CD14-positive monocyte (primary cell): ENCODE measurements at regions not wholly inside any gene's neighbourhood (a gene's known extent, or its start where the extent isn't known, plus 50 kb on each side); places are given as distances from the start of the nearest gene placed in this dataset.

ENCODE experiments used
- DNase-seq, 3 donors: peaks; one replicate each; pipeline ENCODE4 v3.0.0-alpha.2; 2011 to 2022
- H2AFZ ChIP-seq: 2 replicates; pipeline ENCODE4 v1.6.0; 2012; ENCODE audit warnings: mild to moderate bottlenecking, low read depth, low read length, inconsistent platforms; ENCODE audit not compliant: insufficient read depth, poor library complexity, severe bottlenecking
- H3K27ac ChIP-seq, 2 donors: 1 replicate in 1 of 2; 2 replicates in 1 of 2; pipeline ENCODE4 v1.5.1; 2012 to 2013; ENCODE audit warnings: low read length in 2 of 2, control low read depth in 1 of 2, inconsistent platforms in 1 of 2, low read depth in 1 of 2, mild to moderate bottlenecking in 1 of 2
- H3K27me3 ChIP-seq, 2 donors: one replicate each; pipeline versions ENCODE4 v1.6.0 to v1.6.1; 2011 to 2013; ENCODE audit warnings: low read length in 2 of 2; ENCODE audit not compliant: control insufficient read depth in 2 of 2, insufficient read depth in 2 of 2
- H3K36me3 ChIP-seq, 2 donors: replicated peaks in 1 of 2; 1 replicate in 1 of 2; 2 replicates in 1 of 2; pipeline versions ENCODE4 v1.5.1 to v1.6.1; 2012 to 2013; ENCODE audit warnings: low read length in 2 of 2, control low read depth in 1 of 2, inconsistent platforms in 1 of 2, mild to moderate bottlenecking in 1 of 2; ENCODE audit not compliant: insufficient read depth in 2 of 2, control insufficient read depth in 1 of 2
- H3K4me1 ChIP-seq, 2 donors: 1 replicate in 1 of 2; 2 replicates in 1 of 2; pipeline versions ENCODE4 v1.5.1 to v1.6.1; 2012 to 2013; ENCODE audit warnings: low read length in 2 of 2, control low read depth in 1 of 2, inconsistent platforms in 1 of 2, mild to moderate bottlenecking in 1 of 2, moderate library complexity in 1 of 2; ENCODE audit not compliant: insufficient read depth in 2 of 2, control insufficient read depth in 1 of 2
- H3K4me2 ChIP-seq: replicated peaks from 2 replicates; pipeline ENCODE3; 2012; ENCODE audit warnings: low read length, moderate library complexity, mild to moderate bottlenecking; ENCODE audit not compliant: poor library complexity, severe bottlenecking; ENCODE audit errors: extremely low read depth
- H3K4me3 ChIP-seq, 3 experiments: fragments of 200-600 bp in 1 of 3; sonication (generic) in 1 of 3; replicated peaks in 1 of 3; 1 replicate in 2 of 3; 2 replicates in 1 of 3; pipeline ENCODE4 v1.5.1; 2011 to 2013; ENCODE audit warnings: low read length in 3 of 3, mild to moderate bottlenecking in 3 of 3, control low read depth in 2 of 3, low read depth in 2 of 3, inconsistent platforms in 1 of 3, moderate library complexity in 1 of 3
- H3K79me2 ChIP-seq: 2 replicates; pipeline ENCODE4 v1.6.0; 2012; ENCODE audit warnings: mild to moderate bottlenecking, control low read depth, inconsistent platforms, low read length, moderate library complexity; ENCODE audit not compliant: insufficient read depth
- H3K9ac ChIP-seq: 2 replicates; pipeline ENCODE4 v1.6.0; 2017; ENCODE audit warnings: low read length, mild to moderate bottlenecking; ENCODE audit not compliant: insufficient read depth, poor library complexity, severe bottlenecking
- H3K9me3 ChIP-seq, 2 donors: replicated peaks in 1 of 2; 1 replicate in 1 of 2; 2 replicates in 1 of 2; pipeline versions ENCODE4 v1.5.1 to v1.6.1; 2012 to 2013; ENCODE audit warnings: low read length in 2 of 2, control low read depth in 1 of 2; ENCODE audit not compliant: control insufficient read depth in 1 of 2, insufficient read depth in 1 of 2
- H4K20me1 ChIP-seq: 2 replicates; pipeline ENCODE4 v1.6.0; 2012; ENCODE audit warnings: mild to moderate bottlenecking, low read length, control low read depth, moderate library complexity; ENCODE audit not compliant: insufficient read depth
- H3K27ac Mint-ChIP-seq, 7 donors: one replicate each; pipeline ENCODE4 v1.8.0; 2020; ENCODE audit warnings: mild to moderate bottlenecking in 7 of 7, mixed read lengths in 7 of 7, moderate library complexity in 6 of 7, inconsistent platforms in 2 of 7
- H3K27me3 Mint-ChIP-seq, 3 donors: one replicate each; pipeline ENCODE4 v1.8.0; 2021 to 2022; ENCODE audit warnings: low read depth in 3 of 3, mild to moderate bottlenecking in 3 of 3, mixed read lengths in 3 of 3, moderate library complexity in 3 of 3, inconsistent platforms in 1 of 3
- H3K36me3 Mint-ChIP-seq, 2 donors: one replicate each; pipeline ENCODE4 v1.8.0; 2020; ENCODE audit warnings: mixed read lengths in 2 of 2, inconsistent platforms in 1 of 2, mild to moderate bottlenecking in 1 of 2
- H3K4me1 Mint-ChIP-seq: one replicate; pipeline ENCODE4 v1.8.0; 2020; ENCODE audit warnings: mild to moderate bottlenecking, mixed read lengths
- H3K4me3 Mint-ChIP-seq, 2 donors: one replicate each; pipeline ENCODE4 v1.8.0; 2020; ENCODE audit warnings: mild to moderate bottlenecking in 2 of 2, mixed read lengths in 2 of 2, moderate library complexity in 1 of 2
- H3K9me3 Mint-ChIP-seq, 7 donors: one replicate each; pipeline ENCODE4 v1.8.0; 2020 to 2022; ENCODE audit warnings: mixed read lengths in 7 of 7, mild to moderate bottlenecking in 6 of 7, moderate library complexity in 6 of 7, inconsistent platforms in 2 of 7
- WGBS: methylation state at CpG from one replicate; pipeline ENCODE4 v1.1.5; 2013; ENCODE audit warnings: missing lambda C conversion rate; ENCODE audit not compliant: insufficient coverage; 5-methylcytosine and 5-hydroxymethylcytosine counted together
- intact Hi-C, 2 donors: fragments of 100-400 bp; cut with micrococcal nuclease; formaldehyde crosslinking; loops; one replicate each; pipeline versions ENCODE4 v1.15.0 to v1.15.1; 2023
- TF ChIP-seq, protein P1 (sequence below): fragments of 200-600 bp; IDR thresholded peaks from one replicate; pipeline ENCODE4 v1.8.0; 2022; ENCODE audit warnings: antibody characterized with exemption, mild to moderate bottlenecking

DNA sequence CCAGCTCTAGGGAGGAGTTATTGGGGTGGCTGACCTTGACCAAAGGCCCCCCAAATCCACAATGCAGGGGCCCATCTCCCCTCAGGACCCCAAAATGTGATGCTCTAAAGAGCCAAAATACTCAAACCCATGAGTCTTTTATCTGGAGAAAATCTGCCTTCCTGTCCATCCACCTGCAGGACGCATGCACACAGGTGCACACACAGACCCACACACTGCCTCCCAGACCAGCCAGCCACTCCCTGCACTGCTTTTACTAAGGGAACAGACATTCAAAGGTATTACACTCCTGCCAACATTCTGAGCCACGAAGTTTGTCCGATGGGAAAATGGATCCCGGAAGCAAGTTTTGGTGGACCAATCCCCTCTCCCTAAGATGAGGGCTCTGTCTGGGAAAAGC is 76.1 kb upstream of the CDH5 start:
- TF ChIP-seq, protein P1, sequence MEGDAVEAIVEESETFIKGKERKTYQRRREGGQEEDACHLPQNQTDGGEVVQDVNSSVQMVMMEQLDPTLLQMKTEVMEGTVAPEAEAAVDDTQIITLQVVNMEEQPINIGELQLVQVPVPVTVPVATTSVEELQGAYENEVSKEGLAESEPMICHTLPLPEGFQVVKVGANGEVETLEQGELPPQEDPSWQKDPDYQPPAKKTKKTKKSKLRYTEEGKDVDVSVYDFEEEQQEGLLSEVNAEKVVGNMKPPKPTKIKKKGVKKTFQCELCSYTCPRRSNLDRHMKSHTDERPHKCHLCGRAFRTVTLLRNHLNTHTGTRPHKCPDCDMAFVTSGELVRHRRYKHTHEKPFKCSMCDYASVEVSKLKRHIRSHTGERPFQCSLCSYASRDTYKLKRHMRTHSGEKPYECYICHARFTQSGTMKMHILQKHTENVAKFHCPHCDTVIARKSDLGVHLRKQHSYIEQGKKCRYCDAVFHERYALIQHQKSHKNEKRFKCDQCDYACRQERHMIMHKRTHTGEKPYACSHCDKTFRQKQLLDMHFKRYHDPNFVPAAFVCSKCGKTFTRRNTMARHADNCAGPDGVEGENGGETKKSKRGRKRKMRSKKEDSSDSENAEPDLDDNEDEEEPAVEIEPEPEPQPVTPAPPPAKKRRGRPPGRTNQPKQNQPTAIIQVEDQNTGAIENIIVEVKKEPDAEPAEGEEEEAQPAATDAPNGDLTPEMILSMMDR: no peak
- Histone ChIP-seq H3K9me3 (no peaks in the 10 kb centered on the region), H3K79me2 (no peaks in the 10 kb centered on the region), H3K4me2 (no peak overlapping the region), H3K9ac (no peak overlapping the region), H3K4me1 (no peaks in the 10 kb centered on the region), H3K4me3 (no peak overlapping the region), H3K27ac (no peak overlapping the region), H2AFZ (no peak overlapping the region), H3K36me3 (no peaks in the 10 kb centered on the region), H4K20me1 (no peaks in the 10 kb centered on the region), H3K27me3 (no peaks in the 10 kb centered on the region)
- Mint-ChIP-seq H3K27ac (no peak overlapping the region), H3K36me3 (no peaks in the 10 kb centered on the region), H3K4me3 (no peak overlapping the region), H3K27me3 (peaks cover 2 to 8% (median 5%) of the 10 kb centered on the region in 3 donors), H3K4me1 (no peaks in the 10 kb centered on the region), H3K9me3 (no peaks in the 10 kb centered on the region)
- intact Hi-C loops: no loop called here
- DNase-seq: no peak
- 92% methylated on average over 4 of the region's 4 CpGs for WGBS

DNA sequence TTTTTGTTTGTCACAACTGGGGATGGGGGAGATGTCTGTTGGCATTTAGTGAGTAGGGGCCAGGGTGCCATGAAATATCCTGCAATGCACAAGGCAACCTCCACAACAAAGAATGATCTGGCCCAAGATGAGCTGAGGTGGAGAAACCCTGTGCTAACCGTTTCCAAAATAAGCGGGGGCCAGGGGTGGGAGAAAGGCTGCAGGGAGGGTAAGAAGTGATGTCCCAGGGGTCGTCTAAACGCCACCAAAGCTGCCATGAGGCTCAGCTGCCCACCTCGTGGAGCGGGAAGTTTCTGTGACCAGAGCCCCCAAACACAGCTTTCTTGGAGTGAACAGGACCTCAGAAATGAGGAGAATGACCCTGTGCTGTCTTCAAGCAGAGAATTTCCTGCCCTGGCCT is 76.5 kb upstream of the CDH5 start:
- Histone ChIP-seq H3K9me3 (no peaks in the 10 kb centered on the region), H3K4me1 (no peaks in the 10 kb centered on the region), H4K20me1 (no peaks in the 10 kb centered on the region), H3K4me2 (no peak overlapping the region), H3K79me2 (no peaks in the 10 kb centered on the region), H3K27me3 (no peaks in the 10 kb centered on the region), H3K4me3 (no peak overlapping the region), H3K36me3 (no peaks in the 10 kb centered on the region), H3K9ac (no peak overlapping the region), H3K27ac (no peak overlapping the region), H2AFZ (no peak overlapping the region)
- no peak overlapping the region for H3K27ac Mint-ChIP-seq
- no peak for DNase-seq
- 85% methylated on average over 6 of the region's 6 CpGs for WGBS
- no peak overlapping the region for H3K4me3 Mint-ChIP-seq
- intact Hi-C loops: loop anchor here in 1 of 2 donors (10.0 kb wide), 1 partner anchor 55 kb away; no protein-coding TSS in a partner anchor
- TF ChIP-seq, protein P1: no peak
- no peaks in the 10 kb centered on the region for H3K36me3 Mint-ChIP-seq
- no peaks in the 10 kb centered on the region for H3K9me3 Mint-ChIP-seq
- H3K4me1 Mint-ChIP-seq: no peaks in the 10 kb centered on the region
- H3K27me3 Mint-ChIP-seq: peaks cover 2 to 8% (median 5%) of the 10 kb centered on the region in 3 donors
